GM23338 (cell line): ENCODE measurements at regions not wholly inside any gene's neighbourhood (a gene's known extent, or its start where the extent isn't known, plus 50 kb on each side); places are given as distances from the start of the nearest gene placed in this dataset.

Experiments
- ATAC-seq: fragments of 200-7000 bp; cut with Tn5 transposase; 3 replicates; pipeline ENCODE4 v1.9.1; 2020
- DNase-seq: peaks from one replicate; pipeline ENCODE4 v3.0.0-alpha.2; 2015; ENCODE audit warnings: low spot score
- H2AFZ ChIP-seq: fragments of 200-600 bp; sonication (generic); 2 replicates; pipeline ENCODE4 v1.8.0; 2016; ENCODE audit warnings: antibody characterized with exemption, mild to moderate bottlenecking, moderate library complexity
- H3F3A ChIP-seq: fragments of 200-600 bp; sonication (generic); replicated peaks from 2 replicates; pipeline ENCODE4 v1.8.0; 2017; ENCODE audit warnings: antibody characterized with exemption, mixed run types, low read depth
- H3K27ac ChIP-seq: fragments of 200-600 bp; sonication (generic); 2 replicates; pipeline ENCODE4 v1.6.1; 2016; ENCODE audit warnings: low read depth
- H3K27me3 ChIP-seq: fragments of 200-600 bp; sonication (generic); 2 replicates; pipeline ENCODE4 v1.8.0; 2016; ENCODE audit warnings: mild to moderate bottlenecking, mixed run types, moderate library complexity; ENCODE audit not compliant: insufficient read depth
- H3K36me3 ChIP-seq: fragments of 200-600 bp; sonication (generic); 2 replicates; pipeline ENCODE4 v1.8.0; 2016; ENCODE audit warnings: mild to moderate bottlenecking; ENCODE audit not compliant: insufficient read depth
- H3K4me1 ChIP-seq: fragments of 200-600 bp; sonication (generic); 2 replicates; pipeline ENCODE4 v1.8.0; 2016; ENCODE audit warnings: mild to moderate bottlenecking, moderate library complexity; ENCODE audit not compliant: insufficient read depth
- H3K4me2 ChIP-seq: fragments of 200-600 bp; sonication (generic); 2 replicates; pipeline ENCODE4 v1.7.1; 2017; ENCODE audit warnings: mixed run types
- H3K4me3 ChIP-seq: fragments of 200-600 bp; sonication (generic); 2 replicates; pipeline ENCODE4 v1.6.1; 2016; ENCODE audit warnings: mixed run types
- H3K79me2 ChIP-seq: fragments of 200-600 bp; sonication (generic); replicated peaks from 2 replicates; pipeline ENCODE4 v1.8.0; 2017; ENCODE audit warnings: mild to moderate bottlenecking; ENCODE audit not compliant: insufficient read depth
- H3K9me2 ChIP-seq: fragments of 200-600 bp; sonication (generic); 2 replicates; pipeline ENCODE4 v1.8.0; 2017; ENCODE audit not compliant: insufficient read depth
- H4K20me1 ChIP-seq: fragments of 200-600 bp; sonication (generic); replicated peaks from 2 replicates; pipeline ENCODE4 v1.8.0; 2017; ENCODE audit warnings: mild to moderate bottlenecking; ENCODE audit not compliant: insufficient read depth
- H3K27ac Mint-ChIP-seq: 2 replicates; pipeline ENCODE4 v1.8.0; 2020; ENCODE audit warnings: inconsistent platforms, mild to moderate bottlenecking, moderate library complexity, mixed read lengths
- H3K27me3 Mint-ChIP-seq: 3 replicates; pipeline ENCODE4 v1.8.0; 2022; ENCODE audit warnings: low read depth, mild to moderate bottlenecking, moderate library complexity, mixed read lengths, inconsistent platforms; ENCODE audit not compliant: insufficient read depth, poor library complexity
- H3K36me3 Mint-ChIP-seq: 3 replicates; pipeline ENCODE4 v1.8.0; 2021; ENCODE audit warnings: low read depth, mild to moderate bottlenecking, inconsistent platforms, moderate library complexity, mixed read lengths
- H3K4me1 Mint-ChIP-seq: 3 replicates; pipeline ENCODE4 v1.8.0; 2020; ENCODE audit warnings: mild to moderate bottlenecking, inconsistent platforms, mixed read lengths
- H3K4me3 Mint-ChIP-seq: 3 replicates; pipeline ENCODE4 v1.8.0; 2021; ENCODE audit warnings: moderate library complexity, mild to moderate bottlenecking, inconsistent platforms, mixed read lengths
- H3K9me3 Mint-ChIP-seq: 3 replicates; pipeline ENCODE4 v1.8.0; 2020; ENCODE audit warnings: moderate library complexity, mild to moderate bottlenecking, inconsistent platforms, mixed read lengths
- CREB1 ChIP-seq: fragments of 250-450 bp; sonication (Bioruptor Pico); IDR thresholded peaks from 2 replicates; pipeline ENCODE4 v1.5.0; 2020; ENCODE audit warnings: low read depth, mild to moderate bottlenecking, moderate library complexity
- ETS1 ChIP-seq: IDR thresholded peaks from 2 replicates; pipeline ENCODE4 v1.6.1; 2016; ENCODE audit warnings: antibody characterized with exemption
- JUNB ChIP-seq: IDR thresholded peaks from one replicate; pipeline ENCODE4 v1.6.1; 2016; ENCODE audit warnings: antibody characterized with exemption; ENCODE audit not compliant: unreplicated experiment
- POLR2AphosphoS5 ChIP-seq: IDR thresholded peaks from 2 replicates; pipeline ENCODE4 v1.6.1; 2016; ENCODE audit warnings: antibody characterized with exemption, low read depth
- STAT1 ChIP-seq: IDR thresholded peaks from one replicate; pipeline ENCODE4 v1.6.1; 2016; ENCODE audit warnings: antibody characterized with exemption; ENCODE audit not compliant: unreplicated experiment
- ZNF114 ChIP-seq: fragments of 250-450 bp; sonication (Bioruptor Pico); IDR thresholded peaks from 2 replicates; pipeline ENCODE4 v1.5.0; 2020; ENCODE audit warnings: mild to moderate bottlenecking, moderate library complexity
- ZNF331 ChIP-seq: fragments of 250-450 bp; sonication (Bioruptor Pico); IDR thresholded peaks from 2 replicates; pipeline ENCODE4 v1.5.0; 2020; ENCODE audit warnings: low read depth, mild to moderate bottlenecking, moderate library complexity
- ZNF462 ChIP-seq: fragments of 250-450 bp; sonication (Bioruptor Pico); IDR thresholded peaks from 2 replicates; pipeline ENCODE4 v1.5.0; 2020; ENCODE audit warnings: mild to moderate bottlenecking, moderate library complexity

- TF ChIP-seq ZNF462 (CRISPR knock-in tag) (no peak), CREB1 (CRISPR knock-in tag) (no peak), ETS1 (no peak), ZNF331 (CRISPR knock-in tag) (no peak), STAT1 (no peak), JUNB (no peak)
These were observed 303.6 kb upstream of the POU3F2 start (continued) for GRCh38 chr6:98530732-98531131.

GRCh38 chr6:98532004-98532403 is 302.4 kb upstream of the POU3F2 start:
- H3K9me3 Mint-ChIP-seq, result peaks cover 18% of the 10 kb centered on the region
- Histone ChIP-seq H2AFZ (no peak overlapping the region), H4K20me1 (no peaks in the 10 kb centered on the region), H3K4me1 (no peaks in the 10 kb centered on the region), H3K4me2 (no peak overlapping the region), H3K4me3 (no peak overlapping the region), H3K27ac (no peak overlapping the region), H3F3A (no peaks in the 10 kb centered on the region), H3K27me3 (no peaks in the 10 kb centered on the region), H3K36me3 (no peaks in the 10 kb centered on the region), H3K9me2 (no peaks in the 10 kb centered on the region), H3K79me2 (no peaks in the 10 kb centered on the region)
- peaks cover under 1% of the 10 kb centered on the region for H3K27me3 Mint-ChIP-seq
- ATAC-seq (no peak), DNase-seq (peak; percentile 16)
- H3K4me1 Mint-ChIP-seq, result no peaks in the 10 kb centered on the region; the same call in 2 of the 3 replicates
- TF ChIP-seq ETS1, result no peak
- TF ChIP-seq ZNF462 (CRISPR knock-in tag), result no peak
- TF ChIP-seq STAT1, result no peak
- TF ChIP-seq ZNF331 (CRISPR knock-in tag), result no peak
- TF ChIP-seq ZNF114, result no peak
- TF ChIP-seq POLR2AphosphoS5, result no peak
- H3K27ac Mint-ChIP-seq, result no peak overlapping the region
- peaks cover 17% of the 10 kb centered on the region for H3K36me3 Mint-ChIP-seq
- H3K4me3 Mint-ChIP-seq, result no peak overlapping the region
